Body of pancreas (tissue), 4 donors: ENCODE measurements at regions not wholly inside any gene's neighbourhood (a gene's known extent, or its start where the extent isn't known, plus 50 kb on each side); places are given as distances from the start of the nearest gene placed in this dataset.
"Not testable (repeated sequence)": the region's sequence is repeated elsewhere in the genome, so short reads cannot be mapped to it uniquely, and the experiment has no call there.

ENCODE experiments used
- POLR2A ChIP-seq, 3 donors: fragments of 450-650 bp; IDR thresholded peaks; one replicate each; pipeline ENCODE4 v1.6.1; 2016; ENCODE audit warnings: antibody characterized with exemption in 3 of 3, mild to moderate bottlenecking in 2 of 3
- TF ChIP-seq, protein P1 (sequence below), 7 experiments: fragments of 450-650 bp in 4 of 7; fragments of 200-600 bp in 3 of 7; sonication (generic) in 3 of 7; IDR thresholded peaks; one replicate each; pipeline ENCODE4 v1.5.1; 2016 to 2019; ENCODE audit warnings: antibody characterized with exemption in 7 of 7

- not testable (repeated sequence) for TF ChIP-seq POLR2A (IDR thresholded peaks at IDR 0.05)
- TF ChIP-seq, protein P1, sequence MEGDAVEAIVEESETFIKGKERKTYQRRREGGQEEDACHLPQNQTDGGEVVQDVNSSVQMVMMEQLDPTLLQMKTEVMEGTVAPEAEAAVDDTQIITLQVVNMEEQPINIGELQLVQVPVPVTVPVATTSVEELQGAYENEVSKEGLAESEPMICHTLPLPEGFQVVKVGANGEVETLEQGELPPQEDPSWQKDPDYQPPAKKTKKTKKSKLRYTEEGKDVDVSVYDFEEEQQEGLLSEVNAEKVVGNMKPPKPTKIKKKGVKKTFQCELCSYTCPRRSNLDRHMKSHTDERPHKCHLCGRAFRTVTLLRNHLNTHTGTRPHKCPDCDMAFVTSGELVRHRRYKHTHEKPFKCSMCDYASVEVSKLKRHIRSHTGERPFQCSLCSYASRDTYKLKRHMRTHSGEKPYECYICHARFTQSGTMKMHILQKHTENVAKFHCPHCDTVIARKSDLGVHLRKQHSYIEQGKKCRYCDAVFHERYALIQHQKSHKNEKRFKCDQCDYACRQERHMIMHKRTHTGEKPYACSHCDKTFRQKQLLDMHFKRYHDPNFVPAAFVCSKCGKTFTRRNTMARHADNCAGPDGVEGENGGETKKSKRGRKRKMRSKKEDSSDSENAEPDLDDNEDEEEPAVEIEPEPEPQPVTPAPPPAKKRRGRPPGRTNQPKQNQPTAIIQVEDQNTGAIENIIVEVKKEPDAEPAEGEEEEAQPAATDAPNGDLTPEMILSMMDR (IDR thresholded peaks at IDR 0.05), result not testable (repeated sequence)
These were observed 297.3 kb upstream of the STAC start for GRCh38 chr3:36082958-36083357.
